SU-DHL-6 (cell line): ENCODE measurements at regions not wholly inside any gene's neighbourhood (a gene's known extent, or its start where the extent isn't known, plus 50 kb on each side); places are given as distances from the start of the nearest gene placed in this dataset.

Experiments
- H2AFZ ChIP-seq: fragments of 200-600 bp; sonication (generic); 2 replicates; pipeline ENCODE4 v1.6.1; 2014; ENCODE audit warnings: low read depth, mild to moderate bottlenecking, moderate library complexity, mixed read lengths, antibody characterized with exemption, low read length; ENCODE audit not compliant: severe bottlenecking
- H3F3A ChIP-seq: fragments of 200-600 bp; shearing (Covaris generic); 2 replicates; pipeline ENCODE4 v1.6.0; 2016; ENCODE audit warnings: antibody characterized with exemption, mild to moderate bottlenecking; ENCODE audit not compliant: insufficient read depth
- H3K27ac ChIP-seq: fragments of 200-600 bp; sonication (generic); 2 replicates; pipeline ENCODE4 v1.5.1; 2016; ENCODE audit warnings: low read depth, mild to moderate bottlenecking, low read length, moderate library complexity, mixed read lengths
- H3K27me3 ChIP-seq: fragments of 200-600 bp; sonication (generic), shearing (Covaris generic); 2 replicates; pipeline ENCODE4 v1.6.0; 2014; ENCODE audit warnings: mild to moderate bottlenecking, low read length
- H3K36me3 ChIP-seq: fragments of 200-600 bp; sonication (generic); 2 replicates; pipeline ENCODE4 v1.6.1; 2014; ENCODE audit warnings: mild to moderate bottlenecking, low read length, mixed read lengths
- H3K4me2 ChIP-seq: fragments of 300-600, 200-600 bp; shearing (Covaris generic), sonication (generic); 2 replicates; pipeline ENCODE4 v1.6.0; 2014; ENCODE audit warnings: low read length, low read depth, mild to moderate bottlenecking; ENCODE audit not compliant: poor library complexity, severe bottlenecking
- H3K4me3 ChIP-seq: fragments of 200-600 bp; sonication (generic); 2 replicates; pipeline ENCODE4 v1.5.1; 2014; ENCODE audit warnings: antibody characterized with exemption, low read length, mild to moderate bottlenecking, mixed read lengths; ENCODE audit not compliant: insufficient read depth, poor library complexity, severe bottlenecking
- H3K79me2 ChIP-seq: fragments of 200-600 bp; sonication (generic); 2 replicates; pipeline ENCODE4 v1.6.1; 2014; ENCODE audit warnings: mild to moderate bottlenecking, low read length, moderate library complexity; ENCODE audit not compliant: insufficient read depth
- H3K9ac ChIP-seq: fragments of 200-600 bp; sonication (generic); 2 replicates; pipeline ENCODE4 v1.7.0; 2014; ENCODE audit warnings: mild to moderate bottlenecking, low read length
- H3K9me2 ChIP-seq: fragments of 200-600 bp; sonication (generic); replicated peaks from 2 replicates; pipeline ENCODE4 v1.6.1; 2014; ENCODE audit warnings: low read length; ENCODE audit not compliant: insufficient read depth
- H3K9me3 ChIP-seq: fragments of 200-600 bp; sonication (generic); 2 replicates; pipeline ENCODE4 v1.6.1; 2014; ENCODE audit warnings: low read length, mixed read lengths; ENCODE audit not compliant: insufficient read depth
- H4K20me1 ChIP-seq: fragments of 200-600 bp; sonication (generic); 2 replicates; pipeline ENCODE4 v1.6.1; 2014; ENCODE audit warnings: low read depth, mild to moderate bottlenecking, antibody characterized with exemption, low read length, moderate library complexity, mixed read lengths
- CTCF ChIP-seq: fragments of 200-600 bp; sonication (generic); IDR thresholded peaks from one replicate; pipeline ENCODE4 v1.5.1; 2017; ENCODE audit warnings: antibody characterized with exemption, mild to moderate bottlenecking, low read length, moderate library complexity; ENCODE audit not compliant: insufficient read depth, poor library complexity, severe bottlenecking
- EZH2phosphoT487 ChIP-seq: fragments of 200-600 bp; sonication (generic), shearing (Covaris generic); conservative IDR thresholded peaks from 2 replicates; pipeline ENCODE4 v1.6.1; 2018; ENCODE audit warnings: mild to moderate bottlenecking, antibody characterized with exemption, low read length, moderate library complexity, mixed read lengths

GRCh38 chr21:32844653-32845436 lies 73.3 kb upstream of the PAXBP1 start:
- Histone ChIP-seq H3K4me3 (no peak overlapping the region), H3K27ac (no peak overlapping the region), H3K79me2 (no peaks in the 10 kb centered on the region), H2AFZ (no peak overlapping the region), H3K9ac (no peak overlapping the region), H3K9me2 (no peaks in the 10 kb centered on the region), H3K4me2 (no peak overlapping the region), H4K20me1 (no peaks in the 10 kb centered on the region), H3F3A (no peaks in the 10 kb centered on the region), H3K27me3 (no peaks in the 10 kb centered on the region; the same call in 1 of the 2 replicates), H3K9me3 (no peaks in the 10 kb centered on the region), H3K36me3 (no peaks in the 10 kb centered on the region)
- TF ChIP-seq EZH2phosphoT487 (no peak), CTCF (no peak)

GRCh38 chr21:32858628-32859027 lies 87.1 kb upstream of the PAXBP1 start:
- no peaks in the 10 kb centered on the region for H3K9me2 ChIP-seq
- H4K20me1 ChIP-seq, result no peaks in the 10 kb centered on the region
- H3K27me3 ChIP-seq, result no peaks in the 10 kb centered on the region
- no peak overlapping the region for H3K9ac ChIP-seq
- H3K4me3 ChIP-seq, result no peak overlapping the region
- H3F3A ChIP-seq, result no peaks in the 10 kb centered on the region
- peaks cover 41% of the 10 kb centered on the region; the same call in 1 of the 2 replicates for H3K9me3 ChIP-seq
- H3K27ac ChIP-seq, result no peak overlapping the region
- H3K79me2 ChIP-seq, result no peaks in the 10 kb centered on the region
- TF ChIP-seq EZH2phosphoT487, result no peak
- no peak for TF ChIP-seq CTCF
- no peak overlapping the region for H2AFZ ChIP-seq
- H3K4me2 ChIP-seq, result no peak overlapping the region
- H3K36me3 ChIP-seq, result no peaks in the 10 kb centered on the region

- Histone ChIP-seq H3K4me3 (no peak overlapping the region), H3K27ac (no peak overlapping the region), H3K9ac (no peak overlapping the region), H3K79me2 (no peaks in the 10 kb centered on the region), H4K20me1 (no peaks in the 10 kb centered on the region), H3K9me2 (no peaks in the 10 kb centered on the region), H3K27me3 (no peaks in the 10 kb centered on the region), H2AFZ (no peak overlapping the region), H3K36me3 (no peaks in the 10 kb centered on the region), H3K9me3 (peaks cover 37% of the 10 kb centered on the region; the same call in 1 of the 2 replicates), H3K4me2 (no peak overlapping the region), H3F3A (no peaks in the 10 kb centered on the region)
- TF ChIP-seq CTCF (no peak), EZH2phosphoT487 (no peak)
Measured at GRCh38 chr21:32860399-32860798, 88.8 kb upstream of the PAXBP1 start.
